GM12874 (cell line): ENCODE measurements at regions not wholly inside any gene's neighbourhood (a gene's known extent, or its start where the extent isn't known, plus 50 kb on each side); places are given as distances from the start of the nearest gene placed in this dataset.

ENCODE experiments used
- TF ChIP-seq, protein P1 (sequence below): IDR thresholded peaks from 2 replicates; pipeline ENCODE4 v1.5.1; 2011; ENCODE audit warnings: low read depth, mild to moderate bottlenecking, control low read depth, low read length, moderate library complexity; ENCODE audit not compliant: insufficient read depth

DNA sequence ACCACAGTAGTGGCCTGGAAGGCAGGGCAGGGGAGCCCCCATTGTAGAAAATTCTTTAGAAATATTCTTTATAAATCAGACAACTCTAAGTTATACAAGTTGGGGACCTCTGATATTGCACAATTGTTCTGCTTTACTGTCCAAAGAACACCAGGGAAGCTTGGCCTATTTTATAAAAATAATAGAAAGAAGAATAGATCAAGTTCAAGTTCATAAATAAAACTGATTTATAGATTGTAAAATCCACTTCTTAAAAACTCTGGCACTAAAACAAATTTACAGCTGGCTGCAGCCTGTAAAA lies 55.0 kb upstream of the GALNT2 start:
- TF ChIP-seq, protein P1, sequence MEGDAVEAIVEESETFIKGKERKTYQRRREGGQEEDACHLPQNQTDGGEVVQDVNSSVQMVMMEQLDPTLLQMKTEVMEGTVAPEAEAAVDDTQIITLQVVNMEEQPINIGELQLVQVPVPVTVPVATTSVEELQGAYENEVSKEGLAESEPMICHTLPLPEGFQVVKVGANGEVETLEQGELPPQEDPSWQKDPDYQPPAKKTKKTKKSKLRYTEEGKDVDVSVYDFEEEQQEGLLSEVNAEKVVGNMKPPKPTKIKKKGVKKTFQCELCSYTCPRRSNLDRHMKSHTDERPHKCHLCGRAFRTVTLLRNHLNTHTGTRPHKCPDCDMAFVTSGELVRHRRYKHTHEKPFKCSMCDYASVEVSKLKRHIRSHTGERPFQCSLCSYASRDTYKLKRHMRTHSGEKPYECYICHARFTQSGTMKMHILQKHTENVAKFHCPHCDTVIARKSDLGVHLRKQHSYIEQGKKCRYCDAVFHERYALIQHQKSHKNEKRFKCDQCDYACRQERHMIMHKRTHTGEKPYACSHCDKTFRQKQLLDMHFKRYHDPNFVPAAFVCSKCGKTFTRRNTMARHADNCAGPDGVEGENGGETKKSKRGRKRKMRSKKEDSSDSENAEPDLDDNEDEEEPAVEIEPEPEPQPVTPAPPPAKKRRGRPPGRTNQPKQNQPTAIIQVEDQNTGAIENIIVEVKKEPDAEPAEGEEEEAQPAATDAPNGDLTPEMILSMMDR: no peak

DNA sequence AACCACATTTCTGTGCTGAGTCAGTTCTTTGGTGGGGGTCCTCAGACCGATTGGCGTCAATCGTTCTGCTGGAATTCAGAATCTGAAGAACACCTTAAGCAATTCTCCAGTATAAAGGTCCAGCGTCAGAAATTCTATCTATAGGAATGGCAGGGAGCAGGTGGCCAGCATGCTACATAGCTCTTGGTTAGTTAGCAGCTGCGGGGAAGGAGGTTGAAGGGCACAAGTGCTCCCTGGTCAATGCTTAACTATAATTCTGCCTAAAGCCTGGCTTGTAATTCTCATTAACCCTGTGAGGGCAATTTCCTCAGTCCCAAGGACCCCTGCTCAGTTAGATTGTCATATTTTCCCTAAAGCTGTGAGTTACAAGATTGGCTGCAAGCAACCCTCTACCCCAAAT lies 54.3 kb upstream of the GALNT2 start:
- TF ChIP-seq, protein P1: no peak

GRCh38 chr1:230016159-230016558 lies 50.9 kb upstream of the GALNT2 start:
- TF ChIP-seq, protein P1: no peak
